ENCODE measurements at regions not wholly inside any gene's neighbourhood (a gene's known extent, or its start where the extent isn't known, plus 50 kb on each side); places are given as distances from the start of the nearest gene placed in this dataset.

GRCh38 chr5:6235726-6236125 lies 142.6 kb downstream of the MED10 start:
- TF ChIP-seq POLR2A (IDR thresholded peaks at IDR 0.05) (no peak), CTCF (IDR thresholded peaks at IDR 0.05) (no peak)
- Histone ChIP-seq H3K36me3 (no peaks in the 10 kb centered on the region), H3K27ac (no peak overlapping the region), H3K4me1 (no peaks in the 10 kb centered on the region), H3K4me3 (no peak overlapping the region), H3K9me3 (no peaks in the 10 kb centered on the region), H3K27me3 (no peaks in the 10 kb centered on the region)
- no peak for DNase-seq

GRCh38 chr5:6228257-6229250 lies 149.8 kb downstream of the MED10 start:
- H3K9me3 ChIP-seq: no peaks in the 10 kb centered on the region
- H3K4me3 ChIP-seq: no peak overlapping the region
- TF ChIP-seq POLR2A (IDR thresholded peaks at IDR 0.05): no peak
- no peak for TF ChIP-seq CTCF (IDR thresholded peaks at IDR 0.05)
- H3K27me3 ChIP-seq: no peaks in the 10 kb centered on the region
- no peak overlapping the region for H3K27ac ChIP-seq
- H3K36me3 ChIP-seq: no peaks in the 10 kb centered on the region
- H3K4me1 ChIP-seq: no peaks in the 10 kb centered on the region
- DNase-seq: no peak

GRCh38 chr5:6225121-6225607 lies 153.2 kb downstream of the MED10 start:
- no peak overlapping the region for H3K27ac ChIP-seq
- DNase-seq: no peak
- no peak overlapping the region for H3K4me3 ChIP-seq
- H3K9me3 ChIP-seq: no peaks in the 10 kb centered on the region
- no peaks in the 10 kb centered on the region for H3K36me3 ChIP-seq
- no peaks in the 10 kb centered on the region for H3K27me3 ChIP-seq
- no peaks in the 10 kb centered on the region for H3K4me1 ChIP-seq
- TF ChIP-seq POLR2A (IDR thresholded peaks at IDR 0.05) (no peak), CTCF (IDR thresholded peaks at IDR 0.05) (no peak)

GRCh38 chr5:6224406-6224805 lies 153.9 kb downstream of the MED10 start:
- Histone ChIP-seq H3K4me1 (no peaks in the 10 kb centered on the region), H3K4me3 (no peak overlapping the region), H3K9me3 (no peaks in the 10 kb centered on the region), H3K27ac (no peak overlapping the region), H3K36me3 (no peaks in the 10 kb centered on the region), H3K27me3 (no peaks in the 10 kb centered on the region)
- no peak for DNase-seq
- TF ChIP-seq POLR2A (IDR thresholded peaks at IDR 0.05) (no peak), CTCF (IDR thresholded peaks at IDR 0.05) (no peak)

- no peaks in the 10 kb centered on the region for H3K36me3 ChIP-seq
- TF ChIP-seq CTCF (IDR thresholded peaks at IDR 0.05): no peak
- no peak overlapping the region for H3K27ac ChIP-seq
- no peaks in the 10 kb centered on the region for H3K27me3 ChIP-seq
- H3K4me1 ChIP-seq: no peaks in the 10 kb centered on the region
- H3K4me3 ChIP-seq: no peak overlapping the region
- H3K9me3 ChIP-seq: no peaks in the 10 kb centered on the region
- DNase-seq: no peak
Measured at GRCh38 chr5:6222899-6223298, 155.4 kb downstream of the MED10 start.

Data from Peyer's patch (tissue), 4 donors.